Lower leg skin (tissue), 3 donors: ENCODE measurements at regions not wholly inside any gene's neighbourhood (a gene's known extent, or its start where the extent isn't known, plus 50 kb on each side); places are given as distances from the start of the nearest gene placed in this dataset.

Experiments used
- POLR2A ChIP-seq, 2 donors: fragments of 450-650 bp; IDR thresholded peaks; one replicate each; pipeline ENCODE4 v1.6.1; 2016 to 2017; ENCODE audit warnings: antibody characterized with exemption in 2 of 2, mild to moderate bottlenecking in 1 of 2, moderate library complexity in 1 of 2
- TF ChIP-seq, protein P1 (sequence below), 3 donors: fragments of 450-650 bp; IDR thresholded peaks; one replicate each; pipeline ENCODE4 v1.5.1; 2016; ENCODE audit warnings: antibody characterized with exemption in 3 of 3, mild to moderate bottlenecking in 3 of 3, moderate library complexity in 2 of 3

DNA sequence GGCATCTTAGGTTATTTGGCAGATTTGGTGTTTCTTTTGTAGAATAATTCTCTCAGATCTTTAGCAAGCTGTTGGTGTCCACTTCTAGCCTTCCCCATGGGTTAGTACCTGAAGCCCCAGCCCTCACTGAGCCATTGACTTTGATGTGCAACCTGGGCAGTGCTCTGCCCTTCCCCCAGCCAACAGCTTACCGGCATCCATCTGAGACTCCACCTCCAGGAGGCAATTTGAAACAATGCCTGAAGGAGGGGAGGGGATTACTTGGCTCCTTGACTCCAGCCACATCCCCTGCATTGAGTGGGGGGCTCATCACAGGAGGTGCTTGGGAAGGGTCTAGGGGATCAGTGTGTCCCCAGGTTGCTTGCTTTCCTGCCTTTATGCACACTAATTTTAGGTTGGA, 114.8 kb downstream of the TRIM29 start:
- TF ChIP-seq, protein P1, sequence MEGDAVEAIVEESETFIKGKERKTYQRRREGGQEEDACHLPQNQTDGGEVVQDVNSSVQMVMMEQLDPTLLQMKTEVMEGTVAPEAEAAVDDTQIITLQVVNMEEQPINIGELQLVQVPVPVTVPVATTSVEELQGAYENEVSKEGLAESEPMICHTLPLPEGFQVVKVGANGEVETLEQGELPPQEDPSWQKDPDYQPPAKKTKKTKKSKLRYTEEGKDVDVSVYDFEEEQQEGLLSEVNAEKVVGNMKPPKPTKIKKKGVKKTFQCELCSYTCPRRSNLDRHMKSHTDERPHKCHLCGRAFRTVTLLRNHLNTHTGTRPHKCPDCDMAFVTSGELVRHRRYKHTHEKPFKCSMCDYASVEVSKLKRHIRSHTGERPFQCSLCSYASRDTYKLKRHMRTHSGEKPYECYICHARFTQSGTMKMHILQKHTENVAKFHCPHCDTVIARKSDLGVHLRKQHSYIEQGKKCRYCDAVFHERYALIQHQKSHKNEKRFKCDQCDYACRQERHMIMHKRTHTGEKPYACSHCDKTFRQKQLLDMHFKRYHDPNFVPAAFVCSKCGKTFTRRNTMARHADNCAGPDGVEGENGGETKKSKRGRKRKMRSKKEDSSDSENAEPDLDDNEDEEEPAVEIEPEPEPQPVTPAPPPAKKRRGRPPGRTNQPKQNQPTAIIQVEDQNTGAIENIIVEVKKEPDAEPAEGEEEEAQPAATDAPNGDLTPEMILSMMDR (IDR thresholded peaks at IDR 0.05) = no peak
- TF ChIP-seq POLR2A (IDR thresholded peaks at IDR 0.05) = no peak
